NCI-H2171 (cell line): ENCODE measurements at regions not wholly inside any gene's neighbourhood (a gene's known extent, or its start where the extent isn't known, plus 50 kb on each side); places are given as distances from the start of the nearest gene placed in this dataset.
"Not testable (repeated sequence)": the region's sequence is repeated elsewhere in the genome, so short reads cannot be mapped to it uniquely, and the experiment has no call there.

Experiments
- DNase-seq: peaks from one replicate; lab custom pipeline; 2025; lab: John Stamatoyannopoulos, UW

DNA sequence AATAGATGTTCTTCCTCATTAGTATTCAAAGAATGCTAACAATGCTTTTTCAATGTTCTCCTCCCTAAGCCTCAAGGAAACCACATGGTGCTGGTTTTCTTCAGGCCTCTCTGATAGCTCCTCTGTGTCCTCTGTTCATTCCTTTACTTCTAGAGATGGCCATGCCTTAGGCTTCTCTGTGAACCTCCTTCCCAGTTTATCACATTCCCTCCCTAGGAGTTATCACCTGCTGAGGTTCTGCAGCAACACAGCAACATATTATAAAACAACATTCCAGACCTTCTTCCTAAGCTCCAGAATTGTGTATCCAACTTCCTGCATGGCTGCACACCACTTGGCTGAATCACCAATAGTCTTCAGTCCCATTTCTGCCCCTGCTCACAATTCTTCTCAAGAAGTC lies 325.5 kb downstream of the IRS1 start:
- DNase-seq = no peak

DNA sequence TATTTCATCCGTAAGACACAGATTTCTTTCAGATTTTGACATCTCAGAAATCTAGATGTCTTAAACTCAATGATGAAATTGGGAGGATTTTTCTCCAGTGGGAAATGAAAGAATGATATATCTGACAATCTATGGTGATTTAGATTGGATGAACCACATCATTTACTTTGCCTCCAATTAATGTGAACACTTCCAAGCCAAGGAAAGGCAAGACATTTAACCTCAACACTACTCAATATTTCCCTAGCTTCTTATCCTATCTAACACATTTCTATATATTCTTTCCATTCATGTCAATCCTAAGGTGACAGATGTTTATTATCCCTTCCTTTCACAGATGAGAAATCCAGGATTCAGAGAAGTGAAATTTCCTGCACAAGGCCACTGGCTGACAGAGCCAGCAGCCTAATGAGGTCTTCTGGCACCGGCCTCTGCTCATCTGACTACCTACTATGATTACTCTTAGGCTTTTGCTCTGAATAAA lies 327.6 kb downstream of the IRS1 start:
- DNase-seq = no peak

DNA sequence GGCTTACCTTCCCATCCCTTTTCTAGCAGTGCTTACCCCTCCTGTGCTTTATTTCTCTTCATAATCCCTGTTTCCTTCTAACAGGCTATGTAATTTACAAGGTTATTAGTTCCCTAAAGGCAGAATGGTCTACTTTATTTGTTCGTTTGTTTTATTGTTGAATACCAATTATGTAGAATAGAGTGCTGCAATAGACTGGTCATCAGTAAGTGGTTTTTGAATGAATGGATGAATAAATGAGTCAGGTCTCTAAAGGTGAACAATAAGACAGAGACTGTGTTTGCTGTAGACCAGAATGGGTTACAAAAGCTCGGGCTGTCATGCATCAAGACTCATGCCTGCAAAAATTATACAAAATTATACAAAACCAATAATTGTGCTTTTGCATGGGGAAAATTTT lies 332.0 kb downstream of the IRS1 start:
- DNase-seq = no peak

DNA sequence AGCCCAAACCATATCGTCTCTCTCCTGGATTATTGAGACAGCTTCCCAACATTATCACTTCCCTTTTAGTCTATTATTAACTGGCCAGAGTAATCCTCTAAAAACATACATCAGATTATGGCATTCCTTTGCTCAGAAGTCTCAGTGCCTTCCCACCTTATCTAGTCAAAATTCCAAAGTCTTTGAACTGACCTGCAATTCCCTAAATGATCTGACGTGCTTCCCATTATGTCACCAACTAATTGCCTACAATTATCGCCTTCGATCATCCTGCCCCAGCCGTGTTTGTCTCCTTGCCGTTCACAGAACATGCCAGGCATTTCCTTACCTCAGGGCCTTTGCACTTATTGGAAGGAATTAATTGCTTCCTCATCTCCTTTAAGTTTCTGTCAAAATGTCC lies 332.4 kb downstream of the IRS1 start:
- DNase-seq = no peak

DNA sequence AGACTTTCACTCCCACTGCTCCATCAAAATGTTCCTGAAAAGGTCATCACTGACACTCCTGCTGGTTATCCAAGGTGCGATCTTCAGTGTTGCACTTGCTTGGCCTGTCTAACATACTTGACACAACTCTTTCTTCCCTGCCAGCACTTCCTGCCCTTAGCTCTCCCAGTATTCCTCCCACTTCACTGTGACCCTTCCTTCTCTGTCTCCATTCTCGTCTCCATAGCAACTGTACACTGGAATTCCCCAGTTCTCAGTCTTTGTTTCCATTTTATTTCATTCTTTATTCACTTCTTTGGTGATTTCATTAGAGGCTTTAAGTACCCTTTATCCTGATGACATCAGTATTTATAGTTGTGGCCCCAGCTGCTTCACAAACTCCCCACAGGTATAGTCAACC lies 333.0 kb downstream of the IRS1 start:
- no peak for DNase-seq

DNA sequence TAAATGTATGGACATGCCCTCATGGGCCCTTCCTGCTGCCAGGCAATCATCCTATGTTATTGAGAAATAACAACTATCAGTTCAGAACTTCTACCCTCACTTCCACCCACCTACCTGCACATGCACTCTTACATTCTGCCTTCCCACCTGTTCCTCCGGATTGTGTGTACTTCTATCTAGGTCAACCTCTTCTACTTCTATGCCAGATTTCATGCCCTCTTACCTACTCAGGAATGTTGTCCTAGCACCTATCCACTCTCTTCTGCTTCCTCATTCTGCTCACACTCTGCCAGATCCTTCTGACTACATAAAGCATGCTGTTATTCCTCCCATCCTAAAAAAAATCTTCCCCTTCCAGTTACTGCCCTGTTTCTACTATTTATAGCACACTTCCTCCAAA lies 333.5 kb downstream of the IRS1 start:
- no peak for DNase-seq

DNA sequence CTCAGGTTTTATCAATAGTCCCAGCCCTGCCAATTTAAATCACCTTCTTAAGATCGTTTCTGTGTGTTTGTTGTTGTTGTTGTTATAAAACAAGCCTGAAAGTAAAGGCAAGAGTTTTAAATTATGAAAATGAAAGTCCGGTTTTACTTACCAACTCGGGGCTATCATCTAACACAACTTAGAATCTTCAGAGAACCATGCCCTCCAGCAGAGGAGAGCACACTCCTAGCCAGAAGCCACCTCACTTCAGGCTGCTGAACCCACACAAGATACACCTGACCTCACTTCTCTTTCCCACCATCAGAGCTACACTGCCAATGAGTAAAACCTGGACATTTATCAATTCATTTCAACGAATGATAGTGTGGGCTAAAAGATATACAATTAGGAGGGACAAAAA lies 335.2 kb downstream of the IRS1 start:
- no peak for DNase-seq

DNA sequence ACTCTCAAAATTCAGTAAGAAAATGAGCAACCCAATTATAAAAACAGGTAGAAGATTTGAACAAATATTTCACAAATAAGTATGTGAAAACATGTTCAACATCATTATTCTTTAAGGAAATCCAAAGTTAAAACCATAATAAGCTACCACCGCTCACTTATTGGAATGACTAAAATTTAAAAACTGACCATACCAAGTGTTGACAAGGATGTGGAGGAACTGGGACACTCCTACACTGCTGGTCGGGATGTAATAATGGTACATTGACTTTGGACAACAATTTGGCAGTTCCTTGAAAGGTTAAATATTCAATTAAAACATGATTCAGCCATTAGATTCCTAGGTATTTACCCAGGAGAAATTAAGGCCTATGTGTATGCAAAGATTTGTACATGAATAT lies 336.5 kb downstream of the IRS1 start:
- no peak for DNase-seq

DNA sequence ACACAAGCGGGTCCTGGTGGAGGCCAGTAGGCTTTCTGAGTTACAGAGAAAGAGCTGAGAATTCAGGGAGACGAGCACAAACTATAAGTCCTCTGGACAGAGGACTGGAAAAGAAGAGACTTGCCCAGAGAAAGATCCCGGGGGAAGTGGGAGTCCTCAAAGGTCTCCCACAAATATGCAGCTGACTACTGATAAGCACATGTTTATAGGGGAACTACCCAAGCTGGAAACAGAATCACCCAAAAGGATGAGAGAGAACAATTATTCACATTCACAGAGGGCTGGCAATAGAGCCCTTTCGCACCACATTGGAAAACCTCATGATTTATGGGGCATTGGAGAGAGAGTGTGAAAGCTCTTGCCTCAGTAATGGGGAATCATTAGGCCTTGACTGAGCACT lies 337.6 kb downstream of the IRS1 start:
- no peak for DNase-seq

DNA sequence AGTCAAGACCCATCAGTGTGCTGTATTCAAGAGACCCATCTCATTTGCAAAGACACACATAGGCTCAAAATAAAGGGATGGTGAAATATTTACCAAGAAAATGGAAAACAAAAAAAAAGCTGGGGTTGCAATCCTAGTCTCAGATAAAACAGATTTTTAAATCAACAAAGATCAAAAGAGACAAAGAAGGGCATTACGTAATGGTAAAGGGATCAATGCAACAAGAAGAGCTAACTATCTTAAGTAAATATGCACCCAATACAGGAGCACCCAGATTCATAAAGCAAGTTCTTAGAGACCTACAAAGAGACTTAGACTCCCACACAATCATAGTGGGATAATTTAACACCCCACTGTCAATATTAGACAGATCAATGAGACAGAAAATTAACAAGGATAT lies 343.5 kb downstream of the IRS1 start:
- not testable (repeated sequence) for DNase-seq

DNA sequence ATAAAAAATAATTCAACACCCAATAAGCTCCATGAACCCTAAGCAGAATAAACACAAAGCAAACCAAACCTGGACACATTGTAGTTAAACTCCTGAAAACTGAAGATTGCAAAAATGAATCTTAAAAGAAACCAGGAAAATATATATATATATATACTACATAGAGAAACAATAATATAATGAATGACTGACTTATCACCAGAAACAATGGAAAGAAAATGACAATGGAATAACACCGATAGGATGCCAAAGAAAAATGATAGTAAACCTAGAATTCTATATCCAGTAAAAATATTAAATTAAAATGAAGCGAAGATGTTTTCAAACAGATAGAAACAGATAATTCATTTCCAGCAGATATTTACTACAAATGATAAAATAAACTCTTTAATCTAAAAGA lies 346.9 kb downstream of the IRS1 start:
- no peak for DNase-seq

DNA sequence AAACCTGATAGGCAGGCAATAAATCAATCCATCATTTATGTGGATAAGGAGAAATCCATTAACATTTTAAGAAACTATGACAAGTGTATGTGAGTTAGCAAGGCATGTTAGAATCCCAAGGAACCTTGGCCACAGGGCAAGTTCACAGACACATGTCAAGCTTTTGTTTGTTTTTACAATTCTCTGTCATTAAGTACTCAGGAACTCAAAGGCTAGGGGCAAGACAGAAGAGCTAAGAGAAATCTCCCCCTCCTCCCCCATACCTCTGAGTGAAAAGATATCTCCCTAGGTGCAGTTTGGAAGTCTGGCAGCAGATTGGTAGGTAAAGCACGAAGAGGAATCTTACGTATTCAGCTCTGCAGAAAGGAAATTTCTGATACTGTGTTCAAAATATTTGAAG lies 348.1 kb downstream of the IRS1 start:
- no peak for DNase-seq

DNA sequence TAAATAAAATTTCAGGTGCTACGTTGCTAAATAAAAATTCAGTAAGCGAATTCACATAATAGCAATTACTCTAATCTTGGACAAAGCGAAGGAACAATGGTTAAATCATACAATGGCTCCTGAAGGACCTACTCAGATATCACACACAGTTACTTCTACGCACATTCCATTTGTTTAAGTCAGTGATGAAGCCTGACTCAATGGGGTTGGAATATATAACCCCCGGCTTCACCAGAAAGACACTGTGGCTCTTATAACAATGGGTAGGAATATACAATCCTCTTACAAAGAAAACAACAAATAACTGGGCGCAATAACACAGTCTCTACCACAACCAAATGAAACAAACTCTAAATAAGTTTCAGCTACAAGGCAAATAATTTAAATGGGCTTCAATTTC lies 349.5 kb downstream of the IRS1 start:
- DNase-seq = no peak

DNA sequence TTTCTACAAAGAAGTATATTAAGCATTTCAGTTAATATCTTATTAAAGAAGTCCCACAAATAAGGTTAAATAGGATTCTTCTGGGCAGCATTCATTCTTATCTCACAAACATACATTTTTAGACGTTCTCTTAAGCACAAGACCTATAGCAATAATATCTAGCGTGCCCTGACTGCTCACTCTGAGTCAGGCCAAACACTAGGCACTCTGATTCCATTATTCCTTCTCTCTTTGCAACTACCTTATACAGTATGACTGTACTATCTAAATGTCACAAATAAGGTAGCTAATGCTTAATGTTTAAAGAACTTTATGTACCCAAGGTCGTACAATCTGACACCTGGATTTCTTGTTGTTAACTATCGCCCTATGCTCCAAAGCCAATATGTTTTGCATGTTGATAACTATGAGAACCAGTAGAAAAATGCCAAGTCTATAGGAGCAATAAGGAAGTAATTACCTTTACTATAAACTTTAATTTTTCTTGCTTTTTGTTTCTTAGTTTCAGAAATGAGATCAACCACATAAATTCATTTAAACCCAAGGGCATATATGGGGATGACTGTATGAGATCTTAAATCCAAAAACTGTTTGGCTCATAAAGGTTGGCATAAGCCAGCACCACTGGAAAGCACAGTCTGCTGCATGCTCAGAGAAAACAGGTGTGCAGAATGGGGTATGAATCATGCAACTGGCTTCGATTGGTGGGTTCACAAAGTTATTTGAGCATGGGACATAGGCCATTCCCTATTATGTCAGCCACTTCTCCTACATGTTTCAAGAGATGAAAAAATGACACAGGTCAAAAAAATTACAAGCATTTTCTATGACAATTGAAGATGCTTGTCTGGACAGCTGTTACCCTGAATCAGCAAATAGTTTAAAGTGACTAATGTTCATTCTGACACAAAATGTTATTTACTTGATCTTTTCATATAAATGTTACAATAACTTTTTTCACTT lies 352.0 kb downstream of the IRS1 start:
- no peak for DNase-seq

DNA sequence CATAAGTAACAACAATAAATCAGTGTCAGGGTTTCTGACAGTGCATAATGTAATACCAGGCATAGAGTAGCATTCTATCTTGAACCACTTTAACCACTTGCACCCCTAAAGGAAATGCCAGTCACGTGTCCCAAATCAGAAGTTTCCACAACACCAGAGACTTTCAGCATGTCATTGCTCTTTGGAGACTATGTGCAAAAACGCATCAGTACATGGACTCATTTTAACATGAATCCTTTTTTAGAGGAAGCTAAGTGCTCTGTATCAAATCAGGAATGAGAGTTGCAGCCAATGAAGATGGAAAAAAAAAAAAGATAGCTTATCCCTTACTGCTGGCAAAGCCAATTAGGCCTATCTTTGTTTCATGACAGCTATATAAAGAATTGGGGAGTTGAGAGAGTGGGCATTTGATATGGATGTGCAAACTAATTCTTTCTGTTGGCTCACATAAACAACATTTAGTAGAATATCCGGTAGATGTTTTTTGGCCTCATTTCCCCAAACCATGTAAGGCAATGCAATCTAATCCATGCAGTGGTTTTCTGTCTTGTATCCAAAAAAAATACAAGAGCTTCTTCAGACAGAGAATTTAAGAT lies 353.1 kb downstream of the IRS1 start:
- DNase-seq = no peak

DNA sequence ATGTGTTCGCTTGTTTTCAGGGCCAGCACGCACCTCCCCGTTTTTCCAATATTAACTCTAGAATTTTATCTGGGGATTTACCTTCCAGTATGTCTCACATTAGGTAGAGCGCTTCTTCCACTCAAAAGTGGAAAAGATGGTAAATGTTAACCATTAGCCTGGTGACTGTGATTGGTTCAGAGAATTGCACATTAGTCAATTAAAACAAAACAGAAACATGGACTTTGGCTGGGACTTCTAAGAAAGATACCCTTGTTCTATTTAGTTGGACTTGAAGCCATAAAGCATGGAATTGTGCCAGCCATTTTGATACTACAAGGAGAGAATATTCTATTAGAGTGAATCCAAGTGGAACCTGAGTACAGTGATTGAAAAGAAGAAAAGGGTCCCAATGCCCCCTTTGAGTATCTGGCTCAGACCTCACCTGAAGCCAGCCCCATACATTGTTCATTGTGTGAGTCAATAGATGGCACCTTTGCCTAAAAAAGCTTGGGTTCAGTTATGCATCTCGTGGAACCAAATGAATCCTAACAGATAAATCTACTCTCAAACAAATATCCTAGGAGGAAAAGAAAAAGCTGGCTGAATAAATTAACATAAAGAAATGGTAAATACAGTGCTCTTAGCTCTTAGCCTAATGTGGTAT lies 354.3 kb downstream of the IRS1 start:
- no peak for DNase-seq

DNA sequence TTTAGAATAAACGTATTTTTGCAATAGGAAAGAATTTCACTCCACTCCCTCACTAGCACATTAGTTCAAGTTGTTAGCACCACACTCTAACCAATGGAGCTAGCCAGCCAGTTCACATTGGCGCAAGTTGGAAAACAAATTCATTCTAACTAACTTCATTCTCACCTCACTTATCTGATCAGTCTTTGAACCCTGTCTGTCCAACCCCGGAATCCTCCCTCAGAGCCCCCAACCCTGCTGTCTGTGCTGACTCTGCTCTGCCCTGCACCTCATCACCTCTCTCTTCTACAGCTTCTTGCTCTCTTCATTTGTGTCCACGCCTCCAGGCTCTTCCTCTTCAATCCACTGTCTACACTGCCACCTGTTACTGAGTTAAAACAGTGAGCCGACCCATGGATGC lies 356.5 kb downstream of the IRS1 start:
- DNase-seq = no peak

DNA sequence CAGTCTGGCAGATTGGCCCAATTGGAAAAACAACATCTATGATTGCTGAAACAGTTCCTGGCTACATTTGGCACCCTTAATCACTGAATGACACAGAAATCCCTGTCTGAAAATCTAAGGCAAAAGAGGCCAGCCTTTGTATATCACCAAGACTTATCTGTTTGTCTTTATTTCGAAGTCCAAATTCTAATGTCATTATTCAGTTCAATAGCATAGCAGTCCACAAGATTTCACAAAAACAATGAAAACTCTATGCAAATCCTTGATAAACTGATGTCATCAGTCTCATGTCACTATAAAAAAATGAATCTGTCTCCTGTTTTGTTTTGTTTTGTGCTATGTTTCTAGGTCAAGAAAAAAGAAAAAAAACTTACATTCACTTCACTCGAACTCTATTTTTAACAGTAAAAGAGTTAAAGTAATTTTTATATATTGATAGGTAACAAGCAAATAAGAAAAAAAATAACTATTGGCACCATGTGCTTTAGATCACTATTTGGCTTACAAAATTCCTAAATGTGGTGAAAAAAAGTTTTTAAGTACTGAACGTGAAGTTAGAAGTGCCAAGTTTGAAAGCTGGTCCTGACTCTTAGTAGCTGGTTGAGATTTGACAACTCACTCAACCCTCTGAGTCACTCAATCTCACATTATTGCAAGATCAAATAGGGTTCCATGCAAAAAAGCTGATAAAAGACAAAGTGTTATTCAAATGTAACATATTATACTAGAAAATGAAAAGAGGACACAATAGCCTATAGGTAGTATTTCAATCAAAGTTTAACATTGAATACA lies 359.3 kb downstream of the IRS1 start:
- DNase-seq = no peak

DNA sequence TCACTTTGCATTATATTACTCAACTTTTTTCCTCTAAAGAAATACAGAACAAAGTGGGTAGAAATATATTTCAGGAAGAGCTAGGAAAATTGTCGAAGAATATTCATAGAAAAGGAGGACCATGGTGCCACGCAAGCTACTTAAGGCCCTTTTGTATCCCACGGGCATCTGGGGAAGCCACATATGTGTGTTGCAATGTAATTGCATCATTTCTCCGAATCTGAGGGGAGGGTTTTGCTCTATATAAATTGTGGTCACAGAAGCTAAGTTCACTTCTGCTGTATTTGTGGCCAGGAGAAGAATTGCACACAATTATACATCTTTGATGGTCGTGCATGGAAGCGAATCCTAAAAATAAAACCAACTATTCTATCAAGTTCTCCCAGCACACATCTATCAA lies 360.3 kb downstream of the IRS1 start:
- DNase-seq = no peak

DNA sequence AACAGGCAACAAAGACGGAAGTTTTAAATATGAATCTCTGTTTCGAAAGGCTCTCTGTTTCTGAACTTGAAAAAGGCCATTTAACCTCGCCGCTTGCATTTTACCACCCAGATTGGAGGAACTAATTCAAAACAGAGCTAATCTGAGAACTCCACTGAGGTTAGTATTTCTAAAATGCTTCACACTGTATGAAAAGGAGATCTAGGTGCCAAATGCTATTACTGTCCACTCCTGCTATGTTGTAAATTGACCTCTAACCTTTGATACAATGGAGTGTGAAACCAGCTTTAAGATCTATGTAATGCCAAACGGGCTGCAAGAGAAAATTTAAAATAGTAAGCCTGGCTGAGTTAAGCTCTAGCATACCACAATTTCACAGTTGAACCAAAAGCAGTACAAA lies 364.5 kb downstream of the IRS1 start:
- no peak for DNase-seq

DNA sequence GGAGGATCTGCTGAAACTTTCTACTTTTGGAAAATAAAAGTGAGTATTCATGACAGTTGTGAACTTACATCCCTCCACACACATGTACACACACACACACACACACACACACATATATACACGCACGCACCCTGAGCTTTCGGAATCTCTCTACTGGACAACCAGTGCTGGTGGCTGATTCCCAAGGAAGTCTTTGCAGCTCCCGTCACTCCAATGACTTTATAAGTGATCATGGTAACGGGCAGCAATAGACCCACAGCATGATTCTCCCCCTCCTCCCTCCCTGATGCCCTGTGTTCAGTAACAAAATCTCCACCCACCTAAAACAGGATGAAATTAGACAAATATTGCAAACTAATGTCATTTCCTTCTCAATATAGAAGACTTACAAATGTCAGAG lies 364.9 kb downstream of the IRS1 start:
- no peak for DNase-seq

DNA sequence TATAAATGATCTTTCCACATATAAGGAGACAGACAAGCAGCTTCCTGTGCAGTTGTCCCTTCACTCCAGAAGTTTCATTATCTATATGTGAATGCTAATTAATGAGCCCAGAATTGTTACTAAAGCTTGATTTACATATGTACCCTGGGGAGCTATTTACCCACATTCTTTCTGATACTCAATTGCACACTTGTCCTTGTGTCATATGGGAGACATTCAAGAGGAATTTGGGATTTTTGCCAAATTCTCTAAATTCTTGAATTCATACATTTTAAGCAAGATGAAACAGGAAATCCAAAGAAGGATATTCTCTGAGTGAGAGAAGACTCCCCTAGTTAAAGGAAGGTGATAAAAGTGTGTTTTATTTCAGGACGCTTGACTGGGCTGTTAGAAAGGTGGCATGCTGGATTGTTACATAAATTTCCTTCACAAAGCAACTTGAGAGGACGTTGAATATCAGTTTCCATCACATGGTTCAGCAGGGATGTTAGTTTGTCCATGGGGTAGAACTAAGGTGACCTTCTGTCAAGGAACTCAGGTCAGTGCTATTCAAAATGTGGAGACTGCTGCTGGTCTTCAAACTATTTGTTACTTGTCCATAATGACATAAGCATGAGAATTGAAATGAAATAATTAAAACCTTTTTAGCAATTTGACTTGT lies 368.2 kb downstream of the IRS1 start:
- DNase-seq = no peak
